HepG2 (cell line): ENCODE measurements at regions not wholly inside any gene's neighbourhood (a gene's known extent, or its start where the extent isn't known, plus 50 kb on each side); places are given as distances from the start of the nearest gene placed in this dataset.

Experiments
- ATAC-seq: fragments of 200-7000 bp; cut with Tn5 transposase; 3 replicates; pipeline ENCODE4 v1.9.1; 2020; ENCODE audit warnings: mild to moderate bottlenecking, moderate library complexity
- BruUV-seq: library from RNA; stranded (reverse); fragments of 400-500 nt; replicated peaks from 2 replicates; lab custom pipeline; 2021; lab: Mats Ljungman, UMichigan
- CTCF ChIA-PET: fragments of 300-600 bp; formaldehyde crosslinking; extraction: SDS; loops from one replicate; lab custom pipeline; 2021; ENCODE audit warnings: low total read pairs, inconsistent platforms, low intra/inter-chr PET ratio; lab: Yijun Ruan, JAX
- POLR2A ChIA-PET: fragments of 350-600 bp; sonication (Branson Sonifier 250); formaldehyde crosslinking; loops from one replicate; lab custom pipeline; 2020; ENCODE audit warnings: antibody characterized with exemption, inconsistent platforms; lab: Yijun Ruan, JAX
- DNase-seq: peaks from one replicate; pipeline ENCODE4 v3.0.0-alpha.2; 2015; ENCODE audit warnings: low spot score
- FAIRE-seq: peaks from 3 replicates; lab custom pipeline; 2011; peaks lifted over from hg19 to GRCh38; lab: Jason Lieb, UNC
- H2AFZ ChIP-seq: one replicate; pipeline ENCODE4 v1.6.1; 2011; ENCODE audit warnings: low read length, inconsistent platforms
- H3K27ac ChIP-seq: fragments of 300-600 bp; 3 replicates; pipeline ENCODE4 v1.8.0; 2011; ENCODE audit warnings: mixed run types, mild to moderate bottlenecking, mixed read lengths, low read length, inconsistent platforms; ENCODE audit not compliant: insufficient read depth; ENCODE audit errors: extremely low read length
- H3K27me3 ChIP-seq, 2 experiments: fragments of 200-600 bp in 1 of 2; 2 replicates in 1 of 2; 3 replicates in 1 of 2; pipeline versions ENCODE4 v1.6.0 to v1.8.0; 2011; ENCODE audit warnings: low read length in 2 of 2, mild to moderate bottlenecking in 2 of 2, moderate library complexity in 2 of 2, inconsistent platforms in 1 of 2; ENCODE audit not compliant: insufficient read depth in 2 of 2, control insufficient read depth in 1 of 2
- H3K36me3 ChIP-seq, 2 experiments: fragments of 200-600 bp in 1 of 2; replicated peaks in 1 of 2; 2 replicates in 1 of 2; 3 replicates in 1 of 2; pipeline versions ENCODE4 v1.5.1 to v1.8.0; 2011; ENCODE audit warnings: low read length in 2 of 2, inconsistent platforms in 1 of 2; ENCODE audit not compliant: insufficient read depth in 2 of 2, control insufficient read depth in 1 of 2
- H3K4me1 ChIP-seq: 2 replicates; pipeline ENCODE4 v1.5.1; 2012; ENCODE audit warnings: low read length, inconsistent platforms; ENCODE audit not compliant: insufficient read depth
- H3K4me2 ChIP-seq: 2 replicates; pipeline ENCODE4 v1.6.0; 2011; ENCODE audit warnings: low read depth, low read length, inconsistent platforms
- H3K4me3 ChIP-seq, 3 experiments: fragments of 200-600 bp in 1 of 3; sonication (generic), shearing (Covaris generic) in 1 of 3; replicated peaks in 1 of 3; 2 replicates each; pipeline ENCODE4 v1.5.1; 2011 to 2016; ENCODE audit warnings: low read length in 3 of 3, inconsistent platforms in 2 of 3, low read depth in 2 of 3, mild to moderate bottlenecking in 2 of 3, control low read depth in 1 of 3, mixed read lengths in 1 of 3; ENCODE audit not compliant: insufficient read depth in 1 of 3
- H3K79me2 ChIP-seq: one replicate; pipeline ENCODE4 v1.6.1; 2011; ENCODE audit warnings: low read length, inconsistent platforms; ENCODE audit not compliant: insufficient read depth
- H3K9ac ChIP-seq: 2 replicates; pipeline ENCODE4 v1.6.0; 2011; ENCODE audit warnings: mild to moderate bottlenecking, low read depth, low read length, inconsistent platforms; ENCODE audit not compliant: insufficient read depth
- H3K9me3 ChIP-seq: 2 replicates; pipeline ENCODE4 v1.5.1; 2012; ENCODE audit warnings: mild to moderate bottlenecking, low read length
- H4K20me1 ChIP-seq: 2 replicates; pipeline ENCODE4 v1.6.0; 2011; ENCODE audit warnings: inconsistent platforms, mild to moderate bottlenecking, low read length, moderate library complexity; ENCODE audit not compliant: insufficient read depth
- ATF4 ChIP-seq, 2 experiments: fragments of 450-650 bp in 1 of 2; sonication (generic) in 1 of 2; formaldehyde crosslinking; IDR thresholded peaks; 2 replicates each; pipeline versions ENCODE4 v1.5.0 to v1.8.0; 2020 to 2022; ENCODE audit warnings: mild to moderate bottlenecking in 1 of 2, missing genetic modification reagents in 1 of 2
- CBFB ChIP-seq: sonication (generic); formaldehyde crosslinking; IDR thresholded peaks from 2 replicates; pipeline ENCODE4 v1.4.0; 2020; ENCODE audit warnings: missing genetic modification reagents
- DMAP1 ChIP-seq: IDR thresholded peaks from 2 replicates; pipeline ENCODE4 v1.6.1; 2016
- ERF ChIP-seq: IDR thresholded peaks from 2 replicates; pipeline ENCODE4 v1.6.1; 2018; ENCODE audit warnings: missing biosample characterization, missing genetic modification reagents
- HNRNPH1 ChIP-seq: fragments of 200-400 bp; formaldehyde crosslinking; optimal IDR thresholded peaks from 2 replicates; pipeline ENCODE3; 2017; ENCODE audit warnings: mild to moderate bottlenecking, low read depth, low read length
- SNRNP70 ChIP-seq: fragments of 200-400 bp; formaldehyde crosslinking; IDR thresholded peaks from 2 replicates; pipeline ENCODE4 v1.6.1; 2017; ENCODE audit warnings: mild to moderate bottlenecking, low read depth, low read length, moderate library complexity
- STAT6 ChIP-seq: sonication (generic); formaldehyde crosslinking; IDR thresholded peaks from 2 replicates; pipeline ENCODE4 v1.4.0; 2020; ENCODE audit warnings: missing genetic modification reagents, mild to moderate bottlenecking, borderline replicate concordance
- THRA ChIP-seq: sonication (generic); formaldehyde crosslinking; IDR thresholded peaks from 2 replicates; pipeline ENCODE4 v1.4.0; 2020; ENCODE audit warnings: missing genetic modification reagents, borderline replicate concordance
- ZBTB14 ChIP-seq: sonication (generic); formaldehyde crosslinking; IDR thresholded peaks from 2 replicates; pipeline ENCODE4 v1.4.0; 2020; ENCODE audit warnings: missing genetic modification reagents
- ZHX1 ChIP-seq: sonication (generic); formaldehyde crosslinking; IDR thresholded peaks from 2 replicates; pipeline ENCODE4 v1.8.1; 2022; ENCODE audit warnings: low read depth, mild to moderate bottlenecking, missing genetic modification reagents
- ZNF484 ChIP-seq: sonication (generic); formaldehyde crosslinking; IDR thresholded peaks from 2 replicates; pipeline ENCODE4 v1.5.1; 2020; ENCODE audit warnings: mild to moderate bottlenecking, low read depth, missing genetic modification reagents, borderline replicate concordance
- ZNF570 ChIP-seq: sonication (generic); formaldehyde crosslinking; IDR thresholded peaks from 2 replicates; pipeline ENCODE4 v1.4.0; 2020; ENCODE audit warnings: mild to moderate bottlenecking, missing genetic modification reagents, borderline replicate concordance
- ZNF720 ChIP-seq: sonication (generic); formaldehyde crosslinking; IDR thresholded peaks from 2 replicates; pipeline ENCODE4 v1.4.0; 2020; ENCODE audit warnings: missing genetic modification reagents
- ZNF772 ChIP-seq: sonication (generic); formaldehyde crosslinking; IDR thresholded peaks from 2 replicates; pipeline ENCODE4 v1.5.0; 2020; ENCODE audit warnings: mild to moderate bottlenecking, missing genetic modification reagents
- WGBS: methylation state at CpG from one replicate; pipeline ENCODE4 v1.1.6; 2017; ENCODE audit warnings: low lambda C conversion rate; 5-methylcytosine and 5-hydroxymethylcytosine counted together
- in situ Hi-C: cut with HindIII; loops from 2 replicates; pipeline ENCODE4 v1.10.0; 2017; ENCODE audit warnings: low pct_unique_long_range_greater_than_20kb; ENCODE audit not compliant: extremely low pct_ligation_motif_present
- intact Hi-C: fragments of 100-400 bp; cut with micrococcal nuclease; formaldehyde crosslinking; loops from one replicate; pipeline ENCODE4 v1.10.0; 2022; ENCODE audit not compliant: unreplicated experiment

GRCh38 chr10:83617172-83617571 lies 522.1 kb upstream of the GHITM start:
- FAIRE-seq (no peak), DNase-seq (no peak), ATAC-seq (no peak)
- ChIA-PET POLR2A (no interaction called here), CTCF (no interaction called here)
- H3K79me2 ChIP-seq, result no peaks in the 10 kb centered on the region
- no peaks in the 10 kb centered on the region for H3K27me3 ChIP-seq
- in situ Hi-C loops (no loop called here), intact Hi-C loops (no loop called here)
- no peak overlapping the region for H3K27ac ChIP-seq
- H3K9me3 ChIP-seq, result peaks cover 64% of the 10 kb centered on the region
- H3K36me3 ChIP-seq, result no peaks in the 10 kb centered on the region
- no peak overlapping the region for H2AFZ ChIP-seq
- TF ChIP-seq THRA (CRISPR knock-in tag), result no peak
- no peak for TF ChIP-seq ZBTB14 (CRISPR knock-in tag)
- TF ChIP-seq ZNF772, result no peak
- TF ChIP-seq ERF, result no peak
- no peak for TF ChIP-seq ZHX1
- no peak for TF ChIP-seq ZNF720
- TF ChIP-seq HNRNPH1, result no peak
- no peak for TF ChIP-seq ATF4 (CRISPR knock-in tag; IDR thresholded peaks at IDR 0.05)
- no peak for TF ChIP-seq DMAP1 (CRISPR knock-in tag)
- TF ChIP-seq ZNF484, result no peak
- TF ChIP-seq SNRNP70, result no peak
- TF ChIP-seq STAT6 (CRISPR knock-in tag), result no peak
- no peak for TF ChIP-seq ZNF570 (CRISPR knock-in tag)
- no peak for TF ChIP-seq CBFB (CRISPR knock-in tag)
- H4K20me1 ChIP-seq, result no peaks in the 10 kb centered on the region
- 0% methylated on average over 1 of the region's 1 CpG for WGBS
- H3K4me1 ChIP-seq, result no peaks in the 10 kb centered on the region
- no peak overlapping the region for H3K9ac ChIP-seq
- no peak overlapping the region for H3K4me2 ChIP-seq
- no peak overlapping the region for H3K4me3 ChIP-seq
- no TSS peak for BruUV-seq
